HepG2 (cell line): ENCODE measurements at regions not wholly inside any gene's neighbourhood (a gene's known extent, or its start where the extent isn't known, plus 50 kb on each side); places are given as distances from the start of the nearest gene placed in this dataset.

Source experiments
- ARNT ChIP-seq: fragments of 450-650 bp; IDR thresholded peaks from 2 replicates; pipeline ENCODE4 v1.6.1; 2017
- CBX5 ChIP-seq: sonication (generic); formaldehyde crosslinking; IDR thresholded peaks from 2 replicates; pipeline ENCODE4 v1.4.0; 2020; ENCODE audit warnings: missing genetic modification reagents, borderline replicate concordance
- DRAP1 ChIP-seq: IDR thresholded peaks from 2 replicates; pipeline ENCODE4 v1.6.1; 2016; ENCODE audit warnings: missing genetic modification reagents, missing compliant biosample characterization
- ELF1 ChIP-seq: sonication (generic); formaldehyde crosslinking; IDR thresholded peaks from 2 replicates; pipeline ENCODE4 v1.4.0; 2020; ENCODE audit warnings: missing genetic modification reagents
- FOXA3 ChIP-seq: IDR thresholded peaks from 2 replicates; pipeline ENCODE4 v1.6.1; 2016; ENCODE audit warnings: missing genetic modification reagents, missing compliant biosample characterization
- FOXJ3 ChIP-seq: sonication (generic); formaldehyde crosslinking; IDR thresholded peaks from 2 replicates; pipeline ENCODE4 v1.4.0; 2020; ENCODE audit warnings: missing genetic modification reagents, mild to moderate bottlenecking, borderline replicate concordance
- IRF9 ChIP-seq: sonication (generic); formaldehyde crosslinking; IDR thresholded peaks from 2 replicates; pipeline ENCODE4 v1.8.0; 2022; ENCODE audit warnings: missing genetic modification reagents, mild to moderate bottlenecking, borderline replicate concordance
- KDM4B ChIP-seq: sonication (generic); formaldehyde crosslinking; IDR thresholded peaks from 2 replicates; pipeline ENCODE4 v1.4.0; 2020; ENCODE audit warnings: missing genetic modification reagents
- KMT2A ChIP-seq: sonication (generic); formaldehyde crosslinking; IDR thresholded peaks from 2 replicates; pipeline ENCODE4 v1.4.0; 2020; ENCODE audit warnings: missing genetic modification reagents
- MTF2 ChIP-seq: sonication (generic); formaldehyde crosslinking; IDR thresholded peaks from 2 replicates; pipeline ENCODE4 v1.5.0; 2020; ENCODE audit warnings: missing genetic modification reagents, borderline replicate concordance
- NFATC3 ChIP-seq: sonication (generic); formaldehyde crosslinking; IDR thresholded peaks from 2 replicates; pipeline ENCODE4 v1.5.1; 2020; ENCODE audit warnings: mild to moderate bottlenecking, missing genetic modification reagents
- NR3C1 ChIP-seq: sonication (generic); formaldehyde crosslinking; IDR thresholded peaks from 2 replicates; pipeline ENCODE4 v1.4.0; 2020; ENCODE audit warnings: missing genetic modification reagents
- REPIN1 ChIP-seq: sonication (generic); formaldehyde crosslinking; IDR thresholded peaks from 2 replicates; pipeline ENCODE4 v1.8.0; 2022; ENCODE audit warnings: missing genetic modification reagents, low read depth, mild to moderate bottlenecking, borderline replicate concordance
- SKI ChIP-seq: fragments of 450-650 bp; IDR thresholded peaks from one replicate; pipeline ENCODE4 v1.6.1; 2018; ENCODE audit warnings: mild to moderate bottlenecking; ENCODE audit not compliant: partially characterized antibody
- SP4 ChIP-seq: sonication (generic); formaldehyde crosslinking; IDR thresholded peaks from 2 replicates; pipeline ENCODE4 v1.8.1; 2023; ENCODE audit warnings: mild to moderate bottlenecking, missing genetic modification reagents
- ZBTB14 ChIP-seq: sonication (generic); formaldehyde crosslinking; IDR thresholded peaks from 2 replicates; pipeline ENCODE4 v1.4.0; 2020; ENCODE audit warnings: missing genetic modification reagents
- ZNF737 ChIP-seq: sonication (generic); formaldehyde crosslinking; IDR thresholded peaks from 2 replicates; pipeline ENCODE4 v1.5.0; 2020; ENCODE audit warnings: missing genetic modification reagents, mild to moderate bottlenecking, borderline replicate concordance
- ZNF746 ChIP-seq: sonication (generic); formaldehyde crosslinking; IDR thresholded peaks from 2 replicates; pipeline ENCODE4 v1.8.0; 2022; ENCODE audit warnings: mild to moderate bottlenecking, missing genetic modification reagents
- ZNF749 ChIP-seq: sonication (generic); formaldehyde crosslinking; IDR thresholded peaks from 2 replicates; pipeline ENCODE4 v1.8.0; 2022; ENCODE audit warnings: mild to moderate bottlenecking, missing genetic modification reagents, moderate library complexity, borderline replicate concordance
- ZNF782 ChIP-seq: sonication (generic); formaldehyde crosslinking; IDR thresholded peaks from 2 replicates; pipeline ENCODE4 v1.4.0; 2020; ENCODE audit warnings: missing genetic modification reagents, mild to moderate bottlenecking, borderline replicate concordance
- ZNF879 ChIP-seq: sonication (generic); formaldehyde crosslinking; IDR thresholded peaks from 2 replicates; pipeline ENCODE4 v1.8.1; 2023; ENCODE audit warnings: missing genetic modification reagents
- TF ChIP-seq, protein P1 (sequence below): sonication (generic); formaldehyde crosslinking; IDR thresholded peaks from 2 replicates; pipeline ENCODE4 v1.4.0; 2020; ENCODE audit warnings: mild to moderate bottlenecking, missing genetic modification reagents
- TF ChIP-seq, protein P2 (sequence below): sonication (generic); formaldehyde crosslinking; IDR thresholded peaks from 2 replicates; pipeline ENCODE4 v1.5.0; 2020; ENCODE audit warnings: missing genetic modification reagents, mild to moderate bottlenecking, borderline replicate concordance
- TF ChIP-seq, protein P3 (sequence below): sonication (generic); formaldehyde crosslinking; IDR thresholded peaks from 2 replicates; pipeline ENCODE4 v1.5.0; 2020; ENCODE audit warnings: missing genetic modification reagents

GRCh38 chr1:58903514-58904298 lies 119.9 kb upstream of the JUN start (continued):
- TF ChIP-seq, protein P1, sequence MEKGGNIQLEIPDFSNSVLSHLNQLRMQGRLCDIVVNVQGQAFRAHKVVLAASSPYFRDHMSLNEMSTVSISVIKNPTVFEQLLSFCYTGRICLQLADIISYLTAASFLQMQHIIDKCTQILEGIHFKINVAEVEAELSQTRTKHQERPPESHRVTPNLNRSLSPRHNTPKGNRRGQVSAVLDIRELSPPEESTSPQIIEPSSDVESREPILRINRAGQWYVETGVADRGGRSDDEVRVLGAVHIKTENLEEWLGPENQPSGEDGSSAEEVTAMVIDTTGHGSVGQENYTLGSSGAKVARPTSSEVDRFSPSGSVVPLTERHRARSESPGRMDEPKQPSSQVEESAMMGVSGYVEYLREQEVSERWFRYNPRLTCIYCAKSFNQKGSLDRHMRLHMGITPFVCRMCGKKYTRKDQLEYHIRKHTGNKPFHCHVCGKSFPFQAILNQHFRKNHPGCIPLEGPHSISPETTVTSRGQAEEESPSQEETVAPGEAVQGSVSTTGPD (CRISPR knock-in tag), result no peak
- TF ChIP-seq NFATC3 (CRISPR knock-in tag) (no peak), KDM4B (no peak), MTF2 (CRISPR knock-in tag) (no peak), ZNF746 (CRISPR knock-in tag) (peak; percentile 88), ZNF749 (CRISPR knock-in tag) (0 out of 2 replicates have a peak, but pooled peaks have one; percentile 28), SP4 (CRISPR knock-in tag) (peak; percentile 53; the same call in 1 of the 2 replicates), REPIN1 (CRISPR knock-in tag) (peak; percentile 32; the same call in 1 of the 2 replicates), CBX5 (no peak; the same call in 1 of the 2 replicates), DRAP1 (CRISPR knock-in tag) (peak; percentile 57; the same call in 1 of the 2 replicates), ZBTB14 (CRISPR knock-in tag) (peak; percentile 51; the same call in 1 of the 2 replicates), SKI (peak; percentile 64), NR3C1 (no peak), FOXA3 (CRISPR knock-in tag) (0 out of 2 replicates have a peak, but pooled peaks have one; percentile 23), ZNF879 (no peak), KMT2A (no peak; the same call in 1 of the 2 replicates), FOXJ3 (no peak), IRF9 (no peak), ZNF782 (no peak), ARNT (no peak), ELF1 (CRISPR knock-in tag) (no peak), ZNF737 (no peak)
- TF ChIP-seq, protein P2, sequence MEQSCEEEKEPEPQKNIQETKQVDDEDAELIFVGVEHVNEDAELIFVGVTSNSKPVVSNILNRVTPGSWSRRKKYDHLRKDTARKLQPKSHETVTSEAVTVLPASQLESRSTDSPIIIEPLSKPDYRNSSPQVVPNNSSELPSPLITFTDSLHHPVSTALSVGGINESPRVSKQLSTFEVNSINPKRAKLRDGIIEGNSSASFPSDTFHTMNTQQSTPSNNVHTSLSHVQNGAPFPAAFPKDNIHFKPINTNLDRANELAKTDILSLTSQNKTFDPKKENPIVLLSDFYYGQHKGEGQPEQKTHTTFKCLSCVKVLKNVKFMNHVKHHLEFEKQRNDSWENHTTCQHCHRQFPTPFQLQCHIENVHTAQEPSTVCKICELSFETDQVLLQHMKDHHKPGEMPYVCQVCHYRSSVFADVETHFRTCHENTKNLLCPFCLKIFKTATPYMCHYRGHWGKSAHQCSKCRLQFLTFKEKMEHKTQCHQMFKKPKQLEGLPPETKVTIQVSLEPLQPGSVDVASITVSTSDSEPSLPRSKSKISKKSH (CRISPR knock-in tag), result no peak
- TF ChIP-seq, protein P3, sequence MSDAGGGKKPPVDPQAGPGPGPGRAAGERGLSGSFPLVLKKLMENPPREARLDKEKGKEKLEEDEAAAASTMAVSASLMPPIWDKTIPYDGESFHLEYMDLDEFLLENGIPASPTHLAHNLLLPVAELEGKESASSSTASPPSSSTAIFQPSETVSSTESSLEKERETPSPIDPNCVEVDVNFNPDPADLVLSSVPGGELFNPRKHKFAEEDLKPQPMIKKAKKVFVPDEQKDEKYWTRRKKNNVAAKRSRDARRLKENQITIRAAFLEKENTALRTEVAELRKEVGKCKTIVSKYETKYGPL (CRISPR knock-in tag), result no peak
